B cell (primary cell): ENCODE measurements at regions not wholly inside any gene's neighbourhood (a gene's known extent, or its start where the extent isn't known, plus 50 kb on each side); places are given as distances from the start of the nearest gene placed in this dataset.

ENCODE experiments used
- ATAC-seq: fragments of 200-7000 bp; cut with Tn5 transposase; one replicate; pipeline ENCODE4 v1.10.0; 2021; ENCODE audit warnings: low read depth, mild to moderate bottlenecking, moderate number of reproducible peaks, moderate library complexity
- CTCF ChIA-PET: fragments of 350-600 bp; sonication (Branson Sonifier 250); formaldehyde crosslinking; loops from one replicate; lab custom pipeline; 2021; ENCODE audit warnings: antibody characterized with exemption, inconsistent platforms; lab: Charles Lee
- POLR2A ChIA-PET: fragments of 350-600 bp; sonication (Branson Sonifier 250); formaldehyde crosslinking; loops from one replicate; lab custom pipeline; 2021; ENCODE audit warnings: antibody characterized with exemption; lab: Charles Lee
- DNase-seq: peaks from one replicate; pipeline ENCODE4 v3.0.0; 2013
- H2AFZ ChIP-seq: 2 replicates; pipeline ENCODE4 v1.6.1; 2012; ENCODE audit warnings: mild to moderate bottlenecking, low read depth, low read length; ENCODE audit not compliant: insufficient read depth, poor library complexity, severe bottlenecking
- H3K27ac ChIP-seq, 2 donors: 1 replicate in 1 of 2; 2 replicates in 1 of 2; pipeline ENCODE4 v1.5.1; 2012 to 2013; ENCODE audit warnings: low read length in 2 of 2, mild to moderate bottlenecking in 2 of 2, moderate library complexity in 1 of 2
- H3K27me3 ChIP-seq, 4 experiments: fragments of 200-600 bp in 1 of 4; sonication (generic) in 1 of 4; replicated peaks in 1 of 4; 1 replicate in 2 of 4; 2 replicates in 2 of 4; pipeline versions ENCODE4 v1.6.1 to v1.7.0; 2013 to 2016; ENCODE audit warnings: low read length in 3 of 4, mild to moderate bottlenecking in 2 of 4, mixed read lengths in 1 of 4, moderate library complexity in 1 of 4; ENCODE audit not compliant: insufficient read depth in 4 of 4, control insufficient read depth in 3 of 4; ENCODE audit errors: control extremely low read depth in 1 of 4
- H3K36me3 ChIP-seq, 2 experiments: replicated peaks in 1 of 2; 1 replicate in 1 of 2; 2 replicates in 1 of 2; pipeline versions ENCODE4 v1.6.1 to v1.7.1; 2013; ENCODE audit warnings: low read length in 1 of 2; ENCODE audit not compliant: insufficient read depth in 2 of 2, control insufficient read depth in 1 of 2; ENCODE audit errors: control extremely low read depth in 1 of 2, extremely low read depth in 1 of 2
- H3K4me1 ChIP-seq, 2 donors: fragments of 200-600 bp in 1 of 2; sonication (generic) in 1 of 2; 1 replicate in 1 of 2; 2 replicates in 1 of 2; pipeline versions ENCODE4 v1.5.1 to v1.6.1; 2013 to 2017; ENCODE audit warnings: low read length in 2 of 2; ENCODE audit not compliant: control insufficient read depth in 2 of 2, insufficient read depth in 2 of 2
- H3K4me2 ChIP-seq: replicated peaks from 2 replicates; pipeline ENCODE3; 2012; ENCODE audit warnings: mild to moderate bottlenecking, low read depth, low read length; ENCODE audit not compliant: poor library complexity, severe bottlenecking
- H3K4me3 ChIP-seq, 5 experiments: fragments of 200-600 bp in 1 of 5; sonication (generic) in 1 of 5; 1 replicate in 3 of 5; 2 replicates in 2 of 5; pipeline versions ENCODE4 v1.5.1 to v1.7.0; 2011 to 2016; ENCODE audit warnings: low read length in 4 of 5, mild to moderate bottlenecking in 4 of 5, low read depth in 2 of 5, control low read depth in 1 of 5, moderate library complexity in 1 of 5; ENCODE audit not compliant: insufficient read depth in 1 of 5; ENCODE audit errors: control extremely low read depth in 1 of 5, extremely low read depth in 1 of 5
- H3K79me2 ChIP-seq: fragments of 200-600 bp; sonication (generic); one replicate; pipeline ENCODE4 v1.6.0; 2016; ENCODE audit warnings: low read length; ENCODE audit not compliant: control insufficient read depth, insufficient read depth
- H3K9ac ChIP-seq: fragments of 200-600 bp; sonication (generic); 2 replicates; pipeline ENCODE4 v1.6.1; 2017; ENCODE audit warnings: mild to moderate bottlenecking, low read length, moderate library complexity
- H3K9me3 ChIP-seq, 3 donors: one replicate each; pipeline versions ENCODE4 v1.6.1 to v1.7.1; 2013; ENCODE audit warnings: low read length in 2 of 3; ENCODE audit not compliant: control insufficient read depth in 2 of 3, insufficient read depth in 1 of 3; ENCODE audit errors: control extremely low read depth in 1 of 3
- H4K20me1 ChIP-seq: 2 replicates; pipeline ENCODE4 v1.6.0; 2012; ENCODE audit warnings: mild to moderate bottlenecking, low read length; ENCODE audit not compliant: insufficient read depth, control insufficient read depth, poor library complexity, severe bottlenecking
- H3K27ac Mint-ChIP-seq: one replicate; pipeline ENCODE4 v1.8.0; 2021; ENCODE audit warnings: mixed read lengths
- H3K27me3 Mint-ChIP-seq: one replicate; pipeline ENCODE4 v1.8.0; 2021; ENCODE audit warnings: mixed read lengths
- H3K4me1 Mint-ChIP-seq: one replicate; pipeline ENCODE4 v1.8.0; 2021; ENCODE audit warnings: mixed read lengths
- H3K4me3 Mint-ChIP-seq: one replicate; pipeline ENCODE4 v1.8.0; 2021; ENCODE audit warnings: mixed read lengths
- H3K9me3 Mint-ChIP-seq: one replicate; pipeline ENCODE4 v1.8.0; 2022; ENCODE audit warnings: mixed read lengths; ENCODE audit not compliant: insufficient read depth
- CTCF ChIP-seq: fragments of 200-600 bp; IDR thresholded peaks from one replicate; pipeline ENCODE4 v1.8.0; 2022; ENCODE audit warnings: antibody characterized with exemption, mild to moderate bottlenecking
- EZH2 ChIP-seq: IDR thresholded peaks from 2 replicates; pipeline ENCODE4 v1.6.1; 2012; ENCODE audit warnings: borderline replicate concordance, low read depth, mild to moderate bottlenecking, moderate library complexity, low read length; ENCODE audit not compliant: insufficient read depth, poor library complexity, severe bottlenecking
- WGBS: methylation state at CpG from one replicate; pipeline ENCODE4 v1.1.5; 2013; ENCODE audit warnings: missing lambda C conversion rate; ENCODE audit not compliant: insufficient coverage; 5-methylcytosine and 5-hydroxymethylcytosine counted together
- intact Hi-C: fragments of 100-400 bp; cut with micrococcal nuclease; formaldehyde crosslinking; loops from one replicate; pipeline ENCODE4 v1.10.0; 2022

DNA sequence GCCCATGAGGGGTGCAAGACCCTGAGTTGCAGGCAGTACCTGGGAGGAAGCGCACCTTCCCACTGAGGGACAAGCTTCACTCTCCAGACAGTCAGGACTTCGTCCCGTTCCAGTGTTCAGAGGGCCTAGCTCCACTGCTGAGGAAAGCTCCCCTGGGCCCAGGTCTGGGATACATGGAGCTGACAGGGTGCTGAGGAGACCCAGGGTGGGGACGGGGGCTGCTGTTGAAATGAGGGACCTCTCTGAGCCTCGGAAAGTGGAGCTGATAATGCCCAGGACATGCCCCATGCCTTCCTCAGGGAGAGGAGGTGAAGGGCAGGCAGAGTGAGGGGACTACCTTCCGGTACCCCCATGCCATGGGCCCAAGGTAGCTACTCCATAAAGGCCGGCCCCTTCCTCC, 169.2 kb upstream of the MYCN start:
- no peaks in the 10 kb centered on the region for H3K4me1 ChIP-seq
- Mint-ChIP-seq H3K9me3 (no peaks in the 10 kb centered on the region), H3K4me1 (no peaks in the 10 kb centered on the region), H3K4me3 (no peak overlapping the region), H3K27ac (no peak overlapping the region), H3K27me3 (peaks cover 7% of the 10 kb centered on the region)
- H3K27me3 ChIP-seq = no peaks in the 10 kb centered on the region
- H4K20me1 ChIP-seq = no peaks in the 10 kb centered on the region
- no peak for TF ChIP-seq CTCF
- TF ChIP-seq EZH2 = no peak
- CTCF ChIA-PET = no interaction called here
- no peak overlapping the region for H2AFZ ChIP-seq
- H3K27ac ChIP-seq = no peak overlapping the region
- H3K79me2 ChIP-seq = no peaks in the 10 kb centered on the region
- WGBS = 81% methylated on average over 2 of the region's 7 CpGs
- POLR2A ChIA-PET = no interaction called here
- H3K4me2 ChIP-seq = no peak overlapping the region
- ATAC-seq = no peak
- no peak overlapping the region for H3K4me3 ChIP-seq
- no peaks in the 10 kb centered on the region for H3K36me3 ChIP-seq
- no peak overlapping the region for H3K9ac ChIP-seq
- DNase-seq = no peak
- intact Hi-C loops = no loop called here
- H3K9me3 ChIP-seq = no peaks in the 10 kb centered on the region

GRCh38 chr2:15772086-15772595, 168.2 kb upstream of the MYCN start:
- no peak for DNase-seq
- CTCF ChIA-PET = no interaction called here
- POLR2A ChIA-PET = no interaction called here
- H3K4me3 ChIP-seq = no peak overlapping the region
- 78% methylated on average over 8 of the region's 10 CpGs for WGBS
- no peak for ATAC-seq
- TF ChIP-seq CTCF (no peak), EZH2 (no peak)
- H3K4me2 ChIP-seq = no peak overlapping the region
- H3K4me1 ChIP-seq = no peaks in the 10 kb centered on the region
- Mint-ChIP-seq H3K27ac (no peak overlapping the region), H3K4me1 (no peaks in the 10 kb centered on the region), H3K9me3 (no peaks in the 10 kb centered on the region), H3K27me3 (peaks cover 10% of the 10 kb centered on the region), H3K4me3 (no peak overlapping the region)
- no peak overlapping the region for H3K27ac ChIP-seq
- H3K9ac ChIP-seq = no peak overlapping the region
- no peaks in the 10 kb centered on the region for H3K79me2 ChIP-seq
- no peak overlapping the region for H2AFZ ChIP-seq
- no peaks in the 10 kb centered on the region for H4K20me1 ChIP-seq
- H3K27me3 ChIP-seq = no peaks in the 10 kb centered on the region
- intact Hi-C loops = no loop called here
- no peaks in the 10 kb centered on the region for H3K9me3 ChIP-seq
- H3K36me3 ChIP-seq = no peaks in the 10 kb centered on the region
